ENCODE measurements at regions not wholly inside any gene's neighbourhood (a gene's known extent, or its start where the extent isn't known, plus 50 kb on each side); places are given as distances from the start of the nearest gene placed in this dataset.
"Not testable (repeated sequence)": the region's sequence is repeated elsewhere in the genome, so short reads cannot be mapped to it uniquely, and the experiment has no call there.

DNA sequence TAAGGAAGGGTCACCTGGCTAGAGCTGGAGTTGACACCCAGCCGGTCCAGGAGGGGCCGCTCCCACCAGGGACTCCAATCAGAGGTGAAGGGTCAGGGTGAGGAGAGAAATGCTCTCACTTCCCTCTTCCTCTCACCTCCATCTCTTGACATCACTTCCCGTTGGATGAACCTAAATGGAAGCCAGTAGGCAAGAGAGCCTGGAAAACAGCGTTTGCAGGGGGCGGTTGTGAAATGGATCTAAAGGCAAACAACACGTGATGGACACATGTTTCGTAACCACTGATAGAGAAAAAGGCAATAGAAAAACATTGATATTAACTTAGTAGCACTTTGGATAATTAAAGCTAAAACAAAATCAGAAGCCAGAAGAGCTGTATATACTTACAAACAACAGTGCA lies 105.6 kb upstream of the FOXA2 start:
- POLR2A ChIA-PET: no interaction called here
- no peak overlapping the region for H3K27ac ChIP-seq (ENCODE audit: insufficient read depth in 1 of 2, low read depth in 1 of 2, low read length in 2 of 2, poor library complexity in 1 of 2, severe bottlenecking in 2 of 2)
- no peak overlapping the region for H3K4me3 ChIP-seq (ENCODE audit: control insufficient read depth in 1 of 7, extremely low read depth in 1 of 7, insufficient read depth in 4 of 7, low read depth in 2 of 7, low read length in 6 of 7)
- no peak for DNase-seq
- peaks cover 0 to 11% (median 4%) of the 10 kb centered on the region in 4 experiments for H3K4me1 ChIP-seq (ENCODE audit: control extremely low read depth in 1 of 4, control insufficient read depth in 4 of 4, insufficient read depth in 4 of 4, low read length in 3 of 4)
- CTCF ChIA-PET: interaction anchor here (0.8 to 9.6 kb wide), 19 partner anchors 11 to 799 kb away, joined by 3 to 99 read pairs (median 6); partner anchors contain the start of genes CD93 and THBD
- WGBS (ENCODE audit: insufficient coverage): 80% methylated on average over 1 of the region's 7 CpGs
- no peaks in the 10 kb centered on the region for H3K36me3 ChIP-seq (ENCODE audit: control insufficient read depth in 4 of 4, insufficient read depth in 4 of 4, low read length in 3 of 4)
- H3K27me3 ChIP-seq (replicated peaks in 2 of 5; ENCODE audit: control insufficient read depth in 4 of 5, insufficient read depth in 5 of 5, low read length in 4 of 5): no peaks in the 10 kb centered on the region
- H3K9me3 ChIP-seq (ENCODE audit: control extremely low read depth in 1 of 5, control insufficient read depth in 4 of 5, insufficient read depth in 2 of 5, low read depth in 1 of 5, low read length in 4 of 5): peaks cover 0 to 2% (median 0%) of the 10 kb centered on the region in 5 experiments

DNA sequence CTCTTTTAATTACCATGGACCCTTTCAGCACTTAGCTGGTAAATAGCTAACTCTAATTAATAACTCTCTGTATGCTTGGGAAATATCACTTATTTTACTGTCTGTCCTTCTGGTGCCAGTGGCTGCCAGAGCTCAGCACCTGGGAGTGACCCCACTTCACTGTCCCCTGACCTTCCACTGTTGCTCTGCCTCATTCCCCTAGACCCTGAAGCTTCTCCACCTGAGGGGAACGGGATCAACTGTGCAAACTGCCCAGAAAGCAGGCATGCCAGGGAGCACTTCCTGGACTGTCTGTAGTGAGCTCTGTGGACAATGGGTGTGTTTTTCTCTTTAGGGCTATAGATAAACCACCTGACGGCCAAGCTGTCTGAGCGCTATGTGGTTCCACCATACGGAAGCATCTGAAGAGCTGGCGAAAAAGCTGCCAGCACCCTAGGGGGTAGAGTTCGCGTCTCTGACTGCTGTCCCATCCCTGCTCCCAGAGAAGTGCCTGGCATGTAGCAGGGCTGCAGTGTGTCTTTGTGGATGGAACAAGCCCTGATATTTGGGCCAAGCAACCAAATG lies 106.3 kb upstream of the FOXA2 start:
- WGBS (ENCODE audit: insufficient coverage): 99% methylated on average over 7 of the region's 7 CpGs
- no peak for DNase-seq
- H3K4me1 ChIP-seq (ENCODE audit: control extremely low read depth in 1 of 4, control insufficient read depth in 4 of 4, insufficient read depth in 4 of 4, low read length in 3 of 4): peaks cover 0 to 7% (median 0%) of the 10 kb centered on the region in 4 experiments
- H3K27me3 ChIP-seq (replicated peaks in 2 of 5; ENCODE audit: control insufficient read depth in 4 of 5, insufficient read depth in 5 of 5, low read length in 4 of 5): no peaks in the 10 kb centered on the region
- no peak overlapping the region for H3K27ac ChIP-seq (ENCODE audit: insufficient read depth in 1 of 2, low read depth in 1 of 2, low read length in 2 of 2, poor library complexity in 1 of 2, severe bottlenecking in 2 of 2)
- POLR2A ChIA-PET: no interaction called here
- CTCF ChIA-PET: interaction anchor here (0.8 to 9.6 kb wide), 22 partner anchors 11 to 799 kb away, joined by 3 to 99 read pairs (median 5); no protein-coding TSS in a partner anchor
- H3K36me3 ChIP-seq (ENCODE audit: control insufficient read depth in 4 of 4, insufficient read depth in 4 of 4, low read length in 3 of 4): no peaks in the 10 kb centered on the region
- no peak overlapping the region for H3K4me3 ChIP-seq (ENCODE audit: control insufficient read depth in 1 of 7, extremely low read depth in 1 of 7, insufficient read depth in 4 of 7, low read depth in 2 of 7, low read length in 6 of 7)
- peaks cover 0 to 2% (median 0%) of the 10 kb centered on the region in 5 experiments for H3K9me3 ChIP-seq (ENCODE audit: control extremely low read depth in 1 of 5, control insufficient read depth in 4 of 5, insufficient read depth in 2 of 5, low read depth in 1 of 5, low read length in 4 of 5)

DNA sequence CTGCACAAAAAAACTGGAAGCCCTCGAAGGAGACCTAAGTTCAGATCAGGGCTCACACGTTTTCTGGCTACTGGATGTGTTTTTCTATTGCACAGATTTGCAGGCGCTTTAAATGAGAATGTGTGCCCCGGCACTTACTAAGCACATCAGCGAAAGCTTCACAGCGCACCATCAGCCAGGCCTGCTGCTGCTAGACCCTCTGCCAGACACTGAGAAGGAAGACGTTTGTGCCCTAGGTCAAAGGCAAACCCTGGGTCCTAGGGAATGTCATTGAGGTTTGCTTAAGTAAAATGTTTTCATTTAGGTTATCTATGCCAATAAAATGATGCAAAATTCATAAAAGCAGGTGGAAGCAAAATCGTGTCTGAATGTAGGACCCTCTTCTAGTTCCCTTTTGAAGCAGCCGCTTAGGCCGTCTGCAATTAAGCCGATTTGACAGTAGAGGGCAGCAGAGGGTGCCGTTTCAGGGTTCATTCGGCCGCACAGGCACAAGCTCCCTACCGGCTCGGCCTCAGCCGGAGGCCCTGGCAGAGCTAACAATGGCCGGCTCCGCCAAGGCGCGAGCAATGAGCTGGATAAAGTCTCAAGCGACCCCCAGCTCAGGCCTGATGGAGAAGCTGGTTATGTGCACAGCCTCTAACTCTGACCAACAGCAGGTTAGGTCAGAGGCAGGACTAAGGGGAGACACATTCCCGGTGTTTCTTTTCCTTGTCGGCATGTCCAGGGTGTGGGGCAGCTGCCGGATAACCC lies 107.2 kb upstream of the FOXA2 start:
- ChIA-PET CTCF (interaction anchor here (0.7 to 9.6 kb wide), 44 partner anchors 10 to 752 kb away, joined by 3 to 99 read pairs (median 4); partner anchors contain the start of gene THBD), POLR2A (no interaction called here)
- Histone ChIP-seq H3K9me3 (ENCODE audit: control extremely low read depth in 1 of 5, control insufficient read depth in 4 of 5, insufficient read depth in 2 of 5, low read depth in 1 of 5, low read length in 4 of 5) (peaks cover 0 to 2% (median 0%) of the 10 kb centered on the region in 5 experiments), H3K36me3 (ENCODE audit: control insufficient read depth in 4 of 4, insufficient read depth in 4 of 4, low read length in 3 of 4) (no peaks in the 10 kb centered on the region), H3K27ac (ENCODE audit: insufficient read depth in 1 of 2, low read depth in 1 of 2, low read length in 2 of 2, poor library complexity in 1 of 2, severe bottlenecking in 2 of 2) (no peak overlapping the region), H3K4me3 (ENCODE audit: control insufficient read depth in 1 of 7, extremely low read depth in 1 of 7, insufficient read depth in 4 of 7, low read depth in 2 of 7, low read length in 6 of 7) (no peak overlapping the region), H3K27me3 (replicated peaks in 2 of 5; ENCODE audit: control insufficient read depth in 4 of 5, insufficient read depth in 5 of 5, low read length in 4 of 5) (no peaks in the 10 kb centered on the region), H3K4me1 (ENCODE audit: control extremely low read depth in 1 of 4, control insufficient read depth in 4 of 4, insufficient read depth in 4 of 4, low read length in 3 of 4) (peaks cover 0 to 4% (median 0%) of the 10 kb centered on the region in 4 experiments)
- WGBS (ENCODE audit: insufficient coverage): 33% methylated on average over 24 of the region's 25 CpGs
- peak; percentile 73 to 84 (median 80) for DNase-seq

DNA sequence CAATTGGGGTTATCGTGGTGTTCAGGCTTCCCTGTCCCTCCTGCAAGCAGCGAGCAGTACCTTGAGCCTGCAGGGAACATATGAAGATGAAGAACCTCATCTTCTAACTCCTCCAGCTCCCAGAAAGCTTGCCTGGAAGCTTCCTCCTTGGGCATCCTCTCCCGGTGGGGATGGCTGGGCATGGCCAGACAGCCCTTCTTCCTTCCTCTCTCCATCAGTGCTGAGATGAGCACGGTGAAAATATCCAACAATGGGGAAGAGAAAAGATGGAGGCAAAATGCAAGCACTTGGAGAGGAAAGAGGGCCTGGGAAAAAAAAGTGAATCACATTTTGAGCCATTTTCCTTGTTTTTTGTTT lies 107.7 kb upstream of the FOXA2 start:
- Histone ChIP-seq H3K4me1 (ENCODE audit: control extremely low read depth in 1 of 4, control insufficient read depth in 4 of 4, insufficient read depth in 4 of 4, low read length in 3 of 4) (peaks cover 0 to 4% (median 0%) of the 10 kb centered on the region in 4 experiments), H3K36me3 (ENCODE audit: control insufficient read depth in 4 of 4, insufficient read depth in 4 of 4, low read length in 3 of 4) (no peaks in the 10 kb centered on the region), H3K27ac (ENCODE audit: insufficient read depth in 1 of 2, low read depth in 1 of 2, low read length in 2 of 2, poor library complexity in 1 of 2, severe bottlenecking in 2 of 2) (no peak overlapping the region), H3K4me3 (ENCODE audit: control insufficient read depth in 1 of 7, extremely low read depth in 1 of 7, insufficient read depth in 4 of 7, low read depth in 2 of 7, low read length in 6 of 7) (no peak overlapping the region), H3K9me3 (ENCODE audit: control extremely low read depth in 1 of 5, control insufficient read depth in 4 of 5, insufficient read depth in 2 of 5, low read depth in 1 of 5, low read length in 4 of 5) (peaks cover 0 to 2% (median 0%) of the 10 kb centered on the region in 5 experiments), H3K27me3 (replicated peaks in 2 of 5; ENCODE audit: control insufficient read depth in 4 of 5, insufficient read depth in 5 of 5, low read length in 4 of 5) (no peaks in the 10 kb centered on the region)
- DNase-seq: no peak
- POLR2A ChIA-PET: no interaction called here
- CTCF ChIA-PET: interaction anchor here (0.7 to 9.6 kb wide), 38 partner anchors 9 to 752 kb away, joined by 3 to 99 read pairs (median 4); partner anchors contain the start of gene THBD
- 73% methylated on average over 1 of the region's 4 CpGs for WGBS (ENCODE audit: insufficient coverage)

DNA sequence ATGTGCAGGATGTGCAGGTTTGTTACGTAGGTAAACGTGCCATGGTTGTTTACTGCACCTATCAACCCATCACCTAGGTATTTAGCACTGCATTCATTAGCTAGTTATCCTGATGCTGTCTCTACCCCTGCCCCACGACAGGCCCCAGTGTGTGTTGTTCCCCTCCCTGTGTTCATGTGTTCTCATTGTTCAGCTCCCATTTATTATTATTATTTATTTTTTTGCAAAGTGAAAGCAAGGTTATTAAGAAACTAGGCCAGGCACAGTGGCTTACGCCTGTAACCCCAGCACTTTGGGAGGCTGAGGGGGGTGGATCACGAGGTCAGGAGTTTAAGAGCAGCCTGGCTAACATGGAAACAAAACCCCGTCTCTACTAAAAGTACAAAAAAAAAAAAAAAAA lies 108.2 kb upstream of the FOXA2 start:
- WGBS (ENCODE audit: insufficient coverage): 90% methylated on average over 4 of the region's 6 CpGs
- not testable (repeated sequence) for H3K4me1 ChIP-seq (ENCODE audit: control extremely low read depth in 1 of 4, control insufficient read depth in 4 of 4, insufficient read depth in 4 of 4, low read length in 3 of 4); H3K27ac ChIP-seq (ENCODE audit: insufficient read depth in 1 of 2, low read depth in 1 of 2, low read length in 2 of 2, poor library complexity in 1 of 2, severe bottlenecking in 2 of 2); H3K36me3 ChIP-seq (ENCODE audit: control insufficient read depth in 4 of 4, insufficient read depth in 4 of 4, low read length in 3 of 4); DNase-seq; H3K9me3 ChIP-seq (ENCODE audit: control extremely low read depth in 1 of 5, control insufficient read depth in 4 of 5, insufficient read depth in 2 of 5, low read depth in 1 of 5, low read length in 4 of 5); H3K27me3 ChIP-seq (replicated peaks in 2 of 5; ENCODE audit: control insufficient read depth in 4 of 5, insufficient read depth in 5 of 5, low read length in 4 of 5); H3K4me3 ChIP-seq (ENCODE audit: control insufficient read depth in 1 of 7, extremely low read depth in 1 of 7, insufficient read depth in 4 of 7, low read depth in 2 of 7, low read length in 6 of 7)
- CTCF ChIA-PET: interaction anchor here (0.8 to 9.6 kb wide), 29 partner anchors 9 to 751 kb away, joined by 3 to 99 read pairs (median 4); partner anchors contain the start of gene THBD
- POLR2A ChIA-PET: interaction anchor here (0.7 kb wide), 1 partner anchor 119 kb away, joined by 3 read pairs; no protein-coding TSS in a partner anchor

DNA sequence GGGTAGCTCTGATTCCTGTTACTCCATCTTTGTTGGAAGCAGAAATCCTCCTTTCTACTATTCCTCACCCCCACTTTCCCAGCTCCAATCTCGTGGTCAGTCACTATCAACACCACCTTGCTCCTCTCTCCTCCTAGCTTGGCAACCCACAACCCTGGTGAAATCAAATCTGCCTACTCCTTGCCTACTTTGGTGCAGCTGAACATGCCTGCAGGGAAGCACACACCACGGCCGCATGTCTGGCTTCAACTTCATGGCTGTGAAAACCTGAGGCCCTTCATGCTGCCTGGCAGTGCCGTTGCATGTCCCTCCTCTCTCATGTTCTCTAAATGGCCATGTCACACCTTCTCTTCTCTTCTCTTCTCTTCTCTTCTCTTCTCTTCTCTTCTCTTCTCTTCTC lies 112.4 kb upstream of the FOXA2 start:
- DNase-seq: no peak
- no peak overlapping the region for H3K4me3 ChIP-seq (ENCODE audit: control insufficient read depth in 1 of 7, extremely low read depth in 1 of 7, insufficient read depth in 4 of 7, low read depth in 2 of 7, low read length in 6 of 7)
- H3K9me3 ChIP-seq (ENCODE audit: control extremely low read depth in 1 of 5, control insufficient read depth in 4 of 5, insufficient read depth in 2 of 5, low read depth in 1 of 5, low read length in 4 of 5): peaks cover 0 to 2% (median 0%) of the 10 kb centered on the region in 5 experiments
- H3K27me3 ChIP-seq (replicated peaks in 2 of 5; ENCODE audit: control insufficient read depth in 4 of 5, insufficient read depth in 5 of 5, low read length in 4 of 5): peaks cover 0 to 3% (median 0%) of the 10 kb centered on the region in 5 experiments
- no peaks in the 10 kb centered on the region for H3K36me3 ChIP-seq (ENCODE audit: control insufficient read depth in 4 of 4, insufficient read depth in 4 of 4, low read length in 3 of 4)
- ChIA-PET CTCF (interaction anchor here (0.6 to 9.6 kb wide), 4 partner anchors 37 to 643 kb away, joined by 3 to 99 read pairs (median 3); no protein-coding TSS in a partner anchor), POLR2A (interaction anchor here (0.6 kb wide), 1 partner anchor 20 kb away, joined by 3 read pairs; no protein-coding TSS in a partner anchor)
- no peak overlapping the region for H3K27ac ChIP-seq (ENCODE audit: insufficient read depth in 1 of 2, low read depth in 1 of 2, low read length in 2 of 2, poor library complexity in 1 of 2, severe bottlenecking in 2 of 2)
- peaks cover 0 to 3% (median 0%) of the 10 kb centered on the region in 4 experiments for H3K4me1 ChIP-seq (ENCODE audit: control extremely low read depth in 1 of 4, control insufficient read depth in 4 of 4, insufficient read depth in 4 of 4, low read length in 3 of 4)
- 96% methylated on average over 4 of the region's 4 CpGs for WGBS (ENCODE audit: insufficient coverage)

Data from common myeloid progenitor, CD34-positive (primary cell).